GM21528 (cell line): ENCODE measurements at regions not wholly inside any gene's neighbourhood (a gene's known extent, or its start where the extent isn't known, plus 50 kb on each side); places are given as distances from the start of the nearest gene placed in this dataset.
A peak's percentile ranks its signal among the peaks of the same experiment; 100 is the strongest.

ENCODE experiments used
- ATAC-seq: cut with Tn5 transposase; IDR thresholded peaks from one replicate; pipeline ENCODE4 v1.9.1; 2021; ENCODE audit warnings: mild to moderate bottlenecking, moderate library complexity; ENCODE audit not compliant: unreplicated experiment, low FRiP score

DNA sequence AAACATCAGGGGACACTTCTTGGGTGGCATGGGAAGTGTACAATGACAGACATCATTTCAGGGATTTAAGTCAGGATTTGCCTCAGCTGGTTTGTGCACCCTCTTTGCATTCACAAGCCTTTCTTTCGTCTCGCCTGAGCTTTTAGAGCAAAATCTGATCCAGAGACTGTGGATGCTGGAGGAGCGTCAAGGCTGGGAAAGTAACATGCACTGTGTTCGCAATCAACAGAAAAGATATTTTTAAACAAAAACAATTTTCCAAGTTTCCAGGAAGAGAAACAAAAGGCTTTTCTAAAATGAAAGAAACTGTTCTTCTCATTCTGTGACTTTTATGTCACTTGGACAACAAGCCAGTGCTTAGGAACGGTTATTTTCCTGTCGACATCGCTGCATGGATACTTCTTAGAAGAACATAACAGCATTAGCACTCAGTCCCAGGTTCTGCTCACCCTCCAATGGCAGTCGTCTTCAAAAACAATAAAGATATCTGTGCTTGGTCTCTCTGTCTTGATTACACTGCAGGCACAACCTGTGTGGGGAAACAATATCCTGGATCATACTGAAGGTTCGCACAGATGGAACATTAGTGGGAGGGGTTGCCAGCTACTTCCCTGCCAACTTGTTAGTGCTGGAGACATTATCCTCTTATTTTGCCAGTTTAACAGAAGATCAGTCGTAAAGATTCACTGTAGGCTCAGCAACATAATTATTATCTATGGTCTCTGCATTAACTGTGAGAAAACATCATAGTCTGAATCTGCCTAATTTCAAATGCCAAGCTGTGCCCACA, 403.3 kb upstream of the ATP2B1 start:
- ATAC-seq: no peak

DNA sequence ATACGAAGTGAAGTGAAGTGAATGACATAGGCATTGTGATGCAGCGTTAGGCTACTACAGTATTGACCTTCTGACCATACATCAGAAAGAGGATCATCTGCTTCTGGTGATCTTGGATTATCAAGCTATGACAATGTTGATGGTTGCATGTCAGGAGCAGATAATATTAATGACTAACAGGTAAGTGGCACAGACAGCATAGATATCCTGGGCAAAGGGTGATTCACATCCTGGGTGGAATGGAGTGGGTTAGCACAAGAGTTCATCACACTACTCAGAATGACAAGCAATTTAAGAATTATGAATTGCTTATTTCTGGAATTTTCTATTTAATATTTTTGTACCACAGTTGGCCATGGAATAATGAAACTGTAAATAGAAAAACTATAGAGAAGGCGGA, 397.9 kb upstream of the ATP2B1 start:
- ATAC-seq: no peak

DNA sequence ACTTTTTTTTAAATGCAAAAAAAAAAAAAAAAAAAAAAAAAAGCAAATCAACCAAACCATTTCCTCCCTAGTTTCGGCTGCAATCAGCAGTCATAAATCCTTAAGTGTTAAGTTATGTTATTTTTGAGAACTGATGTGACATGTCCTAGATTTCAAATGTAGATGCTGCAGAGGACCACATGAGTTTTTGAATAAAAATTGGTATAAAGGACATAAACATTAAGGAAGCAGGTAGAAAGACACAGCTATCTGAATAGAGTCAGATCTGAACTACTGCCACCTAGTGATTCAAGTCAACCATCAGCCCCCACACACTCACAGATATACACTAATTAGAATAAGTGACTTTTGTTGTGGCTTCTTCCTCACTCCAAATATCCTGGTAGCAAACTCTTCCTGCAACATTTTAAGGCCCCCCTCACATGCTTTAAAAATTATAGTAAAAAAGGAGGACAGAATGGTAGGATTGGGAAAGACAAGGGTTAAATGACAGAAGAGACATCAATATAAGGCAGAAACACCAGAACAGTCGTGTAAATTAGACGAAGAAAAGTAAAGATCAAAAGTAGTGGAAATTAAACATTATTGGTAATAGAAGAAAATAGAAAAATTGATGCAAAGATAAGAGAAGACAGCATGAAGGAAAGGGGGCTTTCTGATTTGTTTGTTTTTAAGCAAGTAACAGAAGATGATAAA, 394.5 kb upstream of the ATP2B1 start:
- peak; percentile 69 for ATAC-seq

DNA sequence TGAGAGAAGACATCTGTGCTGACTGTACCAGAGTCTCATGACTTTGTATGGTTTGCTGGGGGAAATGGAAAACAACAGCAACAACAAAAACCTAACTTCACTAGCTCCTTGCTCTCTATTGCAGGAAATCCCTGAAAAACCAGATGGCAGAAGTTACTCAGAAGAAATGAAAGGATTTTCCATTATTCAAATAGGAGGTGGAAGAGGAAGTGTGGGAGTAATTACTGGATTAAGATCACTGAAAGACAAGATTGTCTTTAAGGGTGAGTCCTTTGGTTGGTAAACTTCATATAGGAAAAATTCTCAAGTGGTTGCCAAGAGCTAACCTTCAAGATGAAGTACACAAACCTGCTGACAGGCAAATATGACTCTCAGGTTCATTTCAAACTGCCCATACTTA, 391.9 kb upstream of the ATP2B1 start:
- no peak for ATAC-seq

DNA sequence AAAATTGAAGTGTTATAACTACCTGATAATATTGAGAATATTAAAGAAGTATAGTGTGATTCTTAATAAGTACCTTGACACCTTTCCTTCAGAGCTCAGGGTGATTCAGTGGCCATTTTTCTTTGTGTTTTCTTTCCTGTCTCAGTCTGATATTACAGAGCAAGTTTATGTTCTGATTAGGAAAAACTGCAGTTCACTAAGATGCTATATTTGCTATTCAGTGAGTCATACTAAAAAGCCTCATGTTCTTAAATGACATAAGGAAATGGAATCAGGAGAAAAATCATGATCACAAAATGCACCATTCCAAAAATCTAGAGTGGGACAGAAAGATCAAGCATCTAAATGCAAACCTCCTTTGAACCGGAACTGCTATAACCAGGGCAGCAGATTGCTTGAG, 390.6 kb upstream of the ATP2B1 start:
- ATAC-seq: no peak

DNA sequence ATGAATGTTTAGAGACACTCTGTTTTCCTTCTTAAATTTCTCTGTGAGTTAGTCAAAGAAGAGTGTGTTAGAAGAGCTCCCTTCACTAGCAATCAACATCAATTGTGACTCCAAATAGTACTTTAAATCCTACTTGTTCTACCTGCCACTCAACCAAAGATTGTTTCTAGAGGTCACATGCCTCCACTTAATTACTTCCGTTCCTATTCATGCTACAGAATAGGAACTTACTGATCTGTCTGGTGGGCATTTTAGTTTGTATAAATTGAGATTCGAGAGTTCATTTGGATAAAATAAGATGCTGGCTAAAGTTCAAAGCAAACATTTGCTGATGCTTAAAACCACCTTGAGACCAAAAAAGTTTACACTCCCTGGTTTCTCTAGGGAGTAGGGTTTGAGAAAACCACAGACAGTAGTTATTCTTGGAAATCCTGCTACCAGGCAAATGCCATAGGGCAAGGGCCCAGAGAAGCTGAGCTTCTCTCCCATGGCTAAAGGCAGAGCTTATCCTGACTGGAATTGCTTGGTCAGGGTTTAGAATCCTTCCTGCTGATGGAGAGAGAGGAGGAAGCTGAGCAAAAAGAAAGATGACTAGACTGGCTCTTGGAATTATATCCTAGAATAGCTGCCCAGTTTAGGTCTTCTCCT, 389.6 kb upstream of the ATP2B1 start:
- ATAC-seq: no peak

DNA sequence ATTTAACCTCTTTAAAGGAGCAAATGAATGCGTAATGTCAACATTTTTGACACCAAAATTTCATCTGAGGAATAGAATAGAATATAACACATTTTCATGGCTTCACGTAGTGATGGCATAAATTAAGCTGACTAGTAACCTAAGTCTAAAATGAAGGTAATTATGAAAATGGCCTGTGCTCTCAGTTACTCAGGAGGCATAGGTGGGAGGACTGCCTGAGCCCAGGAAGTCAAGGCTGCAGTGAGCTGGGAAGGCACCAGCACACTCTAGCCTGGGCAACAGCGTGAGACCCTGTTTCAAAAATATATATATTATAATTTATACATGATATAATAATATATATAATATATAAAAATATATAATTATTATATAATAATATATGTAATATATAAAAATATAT, 383.2 kb upstream of the ATP2B1 start:
- ATAC-seq: no peak

DNA sequence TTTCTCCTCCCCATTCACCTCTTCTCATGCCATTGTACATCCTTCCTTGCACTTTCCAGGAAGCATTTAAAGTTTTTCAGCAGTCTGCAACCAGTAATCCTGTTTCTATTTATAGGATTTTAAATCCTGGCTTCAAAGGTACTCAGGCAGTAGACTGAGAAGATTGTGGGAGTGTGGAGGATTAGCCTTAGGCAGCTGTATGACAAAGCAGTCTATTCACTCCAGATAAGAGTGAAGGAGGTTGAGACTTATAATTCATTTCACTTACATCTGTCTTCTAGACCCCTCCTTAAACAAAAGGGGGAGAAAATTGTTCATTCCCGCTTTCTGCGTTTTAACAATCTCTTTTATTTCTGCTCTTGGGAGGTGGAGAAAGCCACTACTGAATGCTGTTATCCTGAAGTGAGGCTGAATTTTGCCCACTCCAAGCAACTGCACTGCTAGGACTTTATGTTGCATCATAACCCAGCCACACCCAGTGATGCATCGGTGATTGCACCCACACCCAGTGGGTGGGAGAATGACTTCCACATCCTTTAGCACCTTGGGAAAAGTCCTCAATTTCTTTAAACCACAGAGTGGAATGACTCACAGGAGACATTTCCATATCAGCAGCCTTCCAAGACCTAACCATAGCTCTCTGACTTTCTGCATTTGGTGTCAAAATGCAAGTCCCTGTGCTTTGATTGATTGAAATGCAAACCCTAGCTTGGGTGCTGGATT, 382.5 kb upstream of the ATP2B1 start:
- no peak for ATAC-seq

DNA sequence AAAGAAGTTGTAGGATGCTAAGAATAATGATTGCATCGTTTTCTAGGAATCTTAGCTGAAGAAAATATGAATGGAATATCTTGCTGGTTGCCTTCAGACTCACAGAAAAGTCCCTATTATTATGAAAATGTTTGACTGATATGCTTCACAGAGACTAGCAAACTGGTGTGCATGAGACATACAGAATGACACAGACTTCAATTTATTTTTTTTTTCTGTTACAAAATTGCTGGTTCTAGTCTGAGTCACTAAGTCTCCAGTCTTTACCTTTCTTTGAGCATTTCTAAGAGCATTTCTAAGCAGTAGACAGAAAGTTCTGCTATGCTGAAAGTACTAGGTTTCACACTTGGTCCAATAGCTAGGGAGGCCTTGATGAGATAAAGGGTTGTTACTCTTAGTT, 377.6 kb upstream of the ATP2B1 start:
- no peak for ATAC-seq

DNA sequence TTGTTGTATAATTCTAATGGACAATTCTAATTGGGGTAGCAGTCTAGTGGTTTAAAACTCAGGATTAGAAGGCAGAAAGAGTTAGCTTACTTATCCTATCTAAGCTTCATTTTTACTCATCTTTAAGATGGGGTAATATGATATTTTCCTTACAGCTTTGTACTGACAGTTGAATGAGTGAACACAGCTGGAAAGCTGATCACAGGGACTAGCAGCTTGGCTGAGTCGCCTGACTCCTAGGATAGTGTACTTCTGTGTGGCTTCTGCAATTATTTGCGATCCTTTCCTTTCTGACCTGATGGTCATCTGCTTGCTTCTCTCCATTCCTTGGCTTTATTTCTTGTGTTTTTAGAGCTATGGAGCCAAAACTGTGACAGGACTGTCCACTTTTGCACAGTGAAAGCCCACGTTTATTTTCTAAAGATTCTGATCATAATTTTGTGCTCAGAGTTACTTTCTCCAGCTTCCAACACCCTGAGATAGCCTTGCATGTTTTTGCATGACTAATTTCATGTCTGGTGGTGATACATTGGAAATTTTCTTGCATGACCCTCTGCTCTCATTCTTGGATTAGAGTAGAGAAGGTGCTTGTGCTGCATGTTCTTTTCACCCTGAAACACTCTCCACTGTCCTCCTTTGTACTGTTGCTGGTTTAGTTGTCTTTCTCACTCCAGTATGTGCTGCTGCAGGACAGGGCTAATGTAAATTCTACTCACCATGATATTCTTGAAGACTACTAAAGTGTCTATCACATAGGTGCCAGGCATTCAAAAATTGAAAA, 377.0 kb upstream of the ATP2B1 start:
- no peak for ATAC-seq

DNA sequence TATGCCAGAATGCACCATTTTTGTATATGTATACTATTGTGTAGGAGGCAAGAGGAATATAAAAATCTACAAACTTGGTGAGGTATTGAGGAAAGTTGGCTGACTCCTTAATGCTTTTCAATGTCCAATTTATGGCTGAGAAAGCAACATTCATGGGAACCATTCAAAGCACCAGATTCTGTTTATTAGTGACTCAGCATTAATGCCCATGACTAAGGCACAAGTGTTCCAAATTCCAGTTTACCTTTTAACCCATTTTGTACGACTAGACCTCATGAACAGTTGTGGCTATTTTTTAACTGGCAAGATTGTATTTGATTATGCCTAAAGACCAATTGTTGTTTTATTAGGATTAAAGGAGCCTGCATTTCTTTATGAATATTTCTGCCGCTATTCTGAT, 375.4 kb upstream of the ATP2B1 start:
- ATAC-seq: no peak

DNA sequence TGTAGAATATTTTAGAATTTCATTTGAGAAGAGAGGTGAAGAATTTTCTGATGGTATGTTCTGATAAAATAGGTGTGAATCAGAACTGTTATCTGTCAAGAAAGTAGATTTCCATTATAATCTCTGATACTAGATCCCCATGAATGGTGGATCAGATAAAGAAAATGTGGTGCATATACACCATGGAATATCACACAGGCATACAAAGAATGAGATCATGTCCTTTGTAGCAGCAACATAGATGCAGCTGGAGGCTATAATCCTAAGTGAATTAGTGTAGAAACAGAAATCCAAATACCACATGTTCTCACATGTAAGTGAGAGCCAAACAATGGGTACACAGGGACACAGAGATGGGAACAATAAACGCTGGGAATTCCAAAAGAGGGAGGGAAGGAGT, 372.0 kb upstream of the ATP2B1 start:
- ATAC-seq: no peak

DNA sequence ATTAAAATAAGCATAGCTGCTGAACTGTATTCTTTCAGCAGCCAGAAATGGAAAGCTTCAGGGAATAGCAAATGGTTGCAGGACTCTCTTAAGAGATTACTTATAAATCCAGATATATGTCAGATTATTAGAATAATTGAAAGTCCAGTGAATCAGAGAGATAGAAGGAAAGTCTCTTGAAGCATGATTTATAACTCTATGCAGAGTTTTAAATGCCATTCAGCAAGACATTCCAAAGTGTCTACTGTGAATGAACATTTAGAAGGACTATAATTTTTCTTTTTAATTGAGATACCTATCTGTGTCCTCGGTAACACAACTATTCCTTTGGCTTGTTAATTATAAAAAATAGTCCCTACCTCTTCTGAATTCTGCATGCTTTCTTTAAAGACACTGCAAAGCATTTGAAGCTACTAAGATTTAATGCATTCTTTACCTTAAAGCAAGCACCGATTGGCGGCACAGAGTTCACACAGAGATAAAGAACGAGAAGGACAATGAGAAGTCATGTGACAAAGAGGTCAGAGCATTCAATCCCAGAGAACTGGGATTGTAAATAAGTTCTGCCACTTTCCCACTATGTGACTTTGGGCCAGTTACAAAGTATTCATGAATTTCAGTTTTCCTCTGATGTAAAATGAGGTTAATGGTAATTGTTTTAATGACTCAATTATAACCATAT, 371.0 kb upstream of the ATP2B1 start:
- ATAC-seq: no peak

DNA sequence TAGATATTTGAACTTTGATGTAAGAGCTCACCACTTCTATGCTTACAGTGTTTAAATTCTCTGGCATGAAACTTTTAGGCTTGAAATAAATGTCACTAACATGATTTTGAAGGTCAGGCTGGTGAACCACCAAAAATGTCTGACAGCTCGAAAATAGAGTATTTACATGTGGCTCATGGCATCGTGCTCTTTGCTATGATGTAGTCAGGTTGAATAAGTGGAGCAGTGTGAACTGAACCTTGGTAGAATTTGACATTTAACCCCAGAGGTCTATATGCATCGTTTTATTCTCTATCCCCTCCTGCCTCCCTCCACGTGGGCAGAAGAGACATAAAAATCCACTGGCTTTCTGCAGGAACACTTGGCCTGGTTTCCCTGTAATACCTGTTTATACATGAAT, 369.7 kb upstream of the ATP2B1 start:
- ATAC-seq: no peak

DNA sequence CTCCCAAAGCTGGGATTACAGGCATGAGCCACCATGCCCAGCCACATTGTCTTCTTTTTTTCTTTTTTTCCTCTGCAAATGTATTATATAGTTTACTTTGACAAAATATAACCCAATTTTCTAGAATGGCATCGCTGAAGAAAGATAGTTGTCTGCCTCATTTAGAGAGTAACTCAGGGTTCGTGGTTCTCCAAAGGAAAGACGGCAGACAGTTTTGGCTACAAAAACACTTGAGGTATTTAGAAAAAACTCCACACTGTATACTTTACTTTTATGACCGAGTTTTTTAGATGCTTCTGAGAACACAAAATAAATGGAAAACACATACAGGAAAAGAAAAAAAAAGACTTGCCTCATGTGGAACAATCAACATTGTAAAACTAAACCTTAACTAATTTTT, 369.1 kb upstream of the ATP2B1 start:
- no peak for ATAC-seq

DNA sequence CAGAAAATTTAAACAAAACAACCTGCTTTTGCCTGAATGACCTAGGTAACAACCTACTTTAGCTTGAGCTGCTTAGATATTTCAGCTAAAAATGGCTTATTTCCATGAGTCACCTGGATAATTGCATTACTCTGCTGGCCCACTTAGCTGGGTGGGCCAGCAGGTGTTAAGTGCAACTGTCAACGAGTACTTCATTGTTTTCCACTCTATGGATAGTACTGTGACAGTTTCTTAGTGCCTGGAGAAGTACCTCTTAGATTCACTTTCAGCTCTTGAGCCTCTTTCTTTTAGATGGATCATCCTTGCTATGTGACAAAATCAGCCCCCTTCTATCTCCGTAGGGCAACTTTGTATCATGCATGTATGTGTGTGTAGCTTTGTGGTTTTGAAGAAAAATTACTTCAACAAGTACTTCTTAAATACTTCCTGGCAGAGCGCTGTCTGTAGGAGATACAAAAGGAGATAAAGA, 368.2 kb upstream of the ATP2B1 start:
- no peak for ATAC-seq

DNA sequence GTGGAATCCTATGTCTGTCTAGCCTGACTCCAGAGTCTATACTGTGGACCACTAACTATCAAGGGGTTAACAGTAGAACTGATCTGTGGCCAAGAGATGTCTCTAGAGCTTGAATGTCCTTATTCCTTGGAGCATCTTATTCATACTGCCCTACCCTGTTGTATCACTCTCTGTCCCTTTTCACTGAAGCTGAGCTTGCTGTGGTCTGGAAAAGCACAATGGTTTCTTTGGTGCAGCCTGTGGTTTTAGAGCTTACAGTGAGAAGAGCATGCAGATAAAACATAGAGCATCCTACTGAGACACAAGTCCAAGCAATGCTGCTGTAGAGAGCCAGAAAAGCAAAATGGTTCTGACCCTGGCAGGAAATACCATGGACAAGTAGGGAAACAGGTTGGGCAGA, 367.0 kb upstream of the ATP2B1 start:
- ATAC-seq: no peak

DNA sequence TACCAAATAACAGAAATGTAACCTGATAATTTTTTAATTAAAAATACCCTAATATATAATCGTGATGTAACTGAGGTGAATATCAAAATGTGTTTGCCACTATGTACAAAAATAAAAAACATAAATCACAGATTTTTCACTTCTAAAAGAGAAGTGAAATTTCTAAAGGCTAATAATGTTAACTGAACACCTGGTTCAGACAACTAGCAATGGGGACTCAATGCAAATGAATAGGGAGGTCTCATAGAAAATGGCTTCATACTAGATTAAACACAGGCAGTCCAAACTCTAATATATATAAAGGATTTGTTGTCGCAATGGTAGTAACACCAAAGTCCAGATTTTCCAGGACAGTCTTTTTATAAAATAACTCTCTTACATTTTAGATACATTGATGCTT, 365.4 kb upstream of the ATP2B1 start:
- no peak for ATAC-seq

DNA sequence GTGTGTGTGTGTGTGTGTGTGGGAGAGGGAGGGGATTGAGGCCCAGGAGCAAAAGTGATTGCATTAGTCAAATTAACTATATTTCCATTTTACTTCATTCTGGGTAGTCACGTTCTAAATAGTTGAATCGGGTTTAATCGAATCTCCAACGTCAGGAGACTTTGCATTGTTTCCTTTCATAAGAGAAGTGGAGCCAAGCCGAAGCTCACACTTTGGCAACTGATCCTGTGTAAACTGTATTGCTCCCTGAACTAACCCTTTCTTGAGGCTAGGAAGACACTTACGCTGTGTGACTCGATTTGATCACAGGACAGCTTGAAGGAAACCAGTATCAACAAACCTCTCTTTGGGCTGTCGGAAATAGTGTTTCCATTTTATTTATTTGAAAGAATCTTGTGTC, 363.4 kb upstream of the ATP2B1 start:
- no peak for ATAC-seq

DNA sequence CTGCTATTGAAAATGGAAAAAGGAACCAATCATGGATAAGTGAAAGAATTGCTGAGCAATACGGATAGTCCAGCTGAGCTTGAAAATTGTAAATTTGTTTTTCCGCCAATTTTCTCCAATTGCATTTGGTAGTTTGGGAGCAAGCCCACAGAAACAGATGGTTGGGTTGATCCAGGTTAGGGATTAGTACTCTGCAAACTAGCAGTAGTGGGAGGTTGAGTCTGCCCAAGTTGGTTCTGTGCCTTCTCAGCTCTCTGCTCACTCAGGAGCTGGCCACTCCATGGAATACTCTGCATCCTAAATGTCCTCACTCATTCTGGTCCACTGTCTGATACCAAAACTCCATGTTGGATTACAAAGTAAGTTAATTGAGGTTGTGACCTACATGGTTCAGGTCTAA, 361.1 kb upstream of the ATP2B1 start:
- no peak for ATAC-seq
